Effector memory CD8-positive, alpha-beta T cell (primary cell): ENCODE measurements at regions not wholly inside any gene's neighbourhood (a gene's known extent, or its start where the extent isn't known, plus 50 kb on each side); places are given as distances from the start of the nearest gene placed in this dataset.

ENCODE experiments used
- ATAC-seq: fragments of 150-1000 bp; cut with Tn5 transposase; replicated peaks from 2 replicates; pipeline ENCODE4 v1.10.0; 2021; ENCODE audit warnings: mild to moderate bottlenecking, moderate library complexity
- DNase-seq, 3 experiments: peaks; one replicate each; pipeline ENCODE4 v3.0.0; 2021
- H3K27ac Mint-ChIP-seq, 2 donors: one replicate each; pipeline ENCODE4 v1.8.0; 2022; ENCODE audit warnings: mild to moderate bottlenecking in 2 of 2, mixed read lengths in 2 of 2, moderate library complexity in 2 of 2
- H3K27me3 Mint-ChIP-seq, 2 donors: one replicate each; pipeline ENCODE4 v1.8.0; 2022; ENCODE audit warnings: mixed read lengths in 2 of 2
- H3K36me3 Mint-ChIP-seq: one replicate; pipeline ENCODE4 v1.8.0; 2022; ENCODE audit warnings: mild to moderate bottlenecking, moderate library complexity, mixed read lengths; ENCODE audit not compliant: insufficient read depth
- H3K4me1 Mint-ChIP-seq, 2 donors: one replicate each; pipeline ENCODE4 v1.8.0; 2022; ENCODE audit warnings: low read depth in 2 of 2, mixed read lengths in 2 of 2
- H3K4me3 Mint-ChIP-seq, 2 donors: one replicate each; pipeline ENCODE4 v1.8.0; 2022; ENCODE audit warnings: mild to moderate bottlenecking in 2 of 2, mixed read lengths in 2 of 2, moderate library complexity in 2 of 2
- H3K9me3 Mint-ChIP-seq, 2 donors: one replicate each; pipeline ENCODE4 v1.8.0; 2022; ENCODE audit warnings: mixed read lengths in 2 of 2

DNA sequence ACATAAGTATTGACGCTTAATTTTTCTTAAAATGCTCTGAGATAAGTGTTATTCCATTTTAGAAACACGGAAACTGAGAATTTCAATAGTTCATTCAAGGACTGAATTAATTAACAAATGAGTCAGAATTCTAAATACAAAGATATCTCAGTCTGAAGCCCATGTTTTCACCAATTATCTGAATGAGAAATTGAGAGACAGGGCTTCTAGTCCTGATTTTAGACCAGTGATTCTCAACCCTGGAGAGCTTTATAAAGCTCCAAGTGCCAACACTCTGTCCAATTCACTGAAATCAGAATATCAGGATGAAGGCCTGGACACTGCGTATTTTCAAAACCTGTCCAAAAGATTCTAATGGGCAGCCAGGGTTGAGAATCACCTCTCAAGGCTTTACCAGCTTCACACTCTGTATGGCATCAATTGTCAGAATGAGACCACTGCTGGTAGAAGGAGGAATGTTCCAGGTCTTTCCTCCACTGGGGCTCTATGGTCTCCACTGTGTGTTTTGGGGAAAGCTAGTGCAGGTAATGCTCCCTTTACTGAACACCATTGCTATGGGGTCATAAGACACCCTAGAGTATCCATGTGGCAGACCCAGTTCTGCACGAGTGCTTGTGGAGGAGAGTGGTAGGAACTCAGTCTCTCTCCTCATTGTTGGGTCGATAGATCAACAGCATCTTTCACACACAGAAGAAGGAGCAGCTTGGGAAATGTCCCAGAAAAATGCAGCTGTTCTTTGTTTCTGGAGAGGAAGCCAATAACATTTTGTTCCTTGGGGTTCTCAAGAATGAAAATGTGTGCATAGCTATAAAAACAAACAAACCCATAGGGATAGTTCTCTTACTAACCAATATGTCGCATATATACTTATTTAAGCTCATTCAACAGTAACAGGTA lies 99.7 kb upstream of the OSMR start:
- Mint-ChIP-seq H3K27ac (no peak overlapping the region), H3K4me3 (no peak overlapping the region), H3K9me3 (peaks cover 0 to 2% of the 10 kb centered on the region in 2 donors), H3K4me1 (no peaks in the 10 kb centered on the region), H3K36me3 (peaks cover 3% of the 10 kb centered on the region), H3K27me3 (peaks cover 13 to 19% of the 10 kb centered on the region in 2 donors)
- ATAC-seq (no peak), DNase-seq (no peak)

DNA sequence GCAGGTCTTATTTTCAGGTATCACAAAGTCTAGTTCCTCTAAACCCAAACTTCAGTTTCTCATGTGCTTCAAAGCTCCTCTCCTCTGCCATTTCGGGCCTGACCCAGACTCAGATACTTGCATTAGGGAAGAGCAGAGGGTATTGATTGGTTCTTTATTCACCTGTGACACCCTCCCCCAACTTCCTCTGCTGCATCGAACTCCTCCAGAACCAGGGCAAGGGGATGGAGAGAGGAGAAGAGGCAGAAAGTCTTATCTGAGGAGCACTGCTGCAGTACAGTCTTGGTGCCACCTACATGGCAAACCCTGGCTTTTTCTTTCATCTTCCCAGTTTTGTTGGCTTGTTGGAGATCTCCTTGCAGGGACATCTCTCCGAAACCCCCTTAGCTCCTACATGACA lies 96.0 kb upstream of the OSMR start:
- Mint-ChIP-seq H3K27ac (no peak overlapping the region), H3K36me3 (peaks cover 3% of the 10 kb centered on the region), H3K4me1 (no peaks in the 10 kb centered on the region), H3K9me3 (no peaks in the 10 kb centered on the region), H3K27me3 (peaks cover 19 to 31% of the 10 kb centered on the region in 2 donors), H3K4me3 (no peak overlapping the region)
- ATAC-seq (no peak), DNase-seq (no peak)

DNA sequence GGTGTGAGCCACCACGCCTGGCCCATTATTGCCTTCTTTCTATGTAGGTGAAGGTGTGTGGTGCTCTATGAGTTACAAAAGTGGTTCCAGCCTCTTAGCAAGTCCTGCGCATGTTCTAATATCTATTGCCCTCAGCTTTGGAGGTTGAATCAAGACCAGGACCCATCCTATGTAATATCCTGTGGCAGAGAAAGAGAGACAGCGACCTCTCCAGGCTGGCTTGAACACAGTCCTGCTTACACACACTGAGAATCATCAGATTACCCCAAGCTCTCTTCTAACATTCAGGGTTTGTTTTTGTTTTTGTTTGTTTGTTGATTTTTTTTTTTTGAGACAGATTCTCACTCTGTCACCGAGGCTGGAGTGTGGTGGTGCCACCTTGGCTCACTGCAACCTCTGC lies 94.7 kb upstream of the OSMR start:
- DNase-seq (no peak), ATAC-seq (no peak)
- Mint-ChIP-seq H3K4me3 (no peak overlapping the region), H3K27ac (no peak overlapping the region), H3K4me1 (no peaks in the 10 kb centered on the region), H3K36me3 (peaks cover 3% of the 10 kb centered on the region), H3K9me3 (no peaks in the 10 kb centered on the region), H3K27me3 (peaks cover 29 to 43% of the 10 kb centered on the region in 2 donors)

DNA sequence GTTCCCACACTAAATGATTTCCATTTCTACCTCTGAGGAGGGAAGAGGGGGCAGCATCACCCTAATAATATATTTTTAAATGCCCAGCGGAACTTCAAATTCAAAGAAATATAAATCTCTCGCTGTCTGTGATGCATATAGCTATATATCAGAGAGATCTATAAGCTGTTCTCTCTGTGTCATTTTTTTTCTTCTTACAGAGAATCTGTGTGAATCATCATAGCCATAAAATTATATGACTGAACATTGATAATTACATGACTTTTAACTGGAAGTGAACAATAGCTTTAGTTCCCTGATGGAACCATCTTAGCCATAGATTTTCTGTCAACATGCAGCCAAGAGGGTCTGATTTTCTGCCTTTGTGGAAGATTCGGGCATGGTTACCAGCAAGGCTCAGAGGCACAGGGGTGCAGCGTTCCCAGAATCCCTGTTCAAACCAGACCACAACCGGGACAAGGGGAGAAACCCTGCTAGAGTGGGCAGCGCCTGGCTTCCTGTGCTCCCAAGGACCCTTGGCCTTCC lies 93.7 kb upstream of the OSMR start:
- no peak for ATAC-seq
- H3K27me3 Mint-ChIP-seq: peaks cover 25 to 46% of the 10 kb centered on the region in 2 donors
- peaks cover 3% of the 10 kb centered on the region for H3K36me3 Mint-ChIP-seq
- no peaks in the 10 kb centered on the region for H3K9me3 Mint-ChIP-seq
- no peak overlapping the region for H3K27ac Mint-ChIP-seq
- no peaks in the 10 kb centered on the region for H3K4me1 Mint-ChIP-seq
- no peak overlapping the region for H3K4me3 Mint-ChIP-seq
- DNase-seq: no peak

DNA sequence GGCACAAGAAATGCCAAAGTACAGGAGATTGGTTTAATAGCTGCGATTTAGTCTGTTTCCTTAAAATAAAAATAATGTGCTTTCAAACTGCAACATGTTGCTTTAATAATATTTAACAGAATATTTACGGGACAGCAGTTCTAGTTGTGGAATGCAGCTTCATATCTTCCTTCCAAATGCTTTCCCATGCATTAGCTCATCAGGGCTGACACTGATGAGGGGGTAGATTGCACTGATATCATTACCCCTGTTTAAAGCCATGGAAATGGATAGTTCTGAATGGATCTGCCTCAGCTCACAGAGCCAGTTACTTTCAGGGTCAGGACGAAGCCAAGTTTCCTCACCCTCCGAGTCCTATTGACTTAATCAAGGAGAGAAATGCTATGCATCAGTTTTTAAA lies 93.2 kb upstream of the OSMR start:
- Mint-ChIP-seq H3K36me3 (peaks cover 3% of the 10 kb centered on the region), H3K4me3 (no peak overlapping the region), H3K27ac (no peak overlapping the region), H3K4me1 (no peaks in the 10 kb centered on the region), H3K9me3 (no peaks in the 10 kb centered on the region), H3K27me3 (peaks cover 25 to 41% of the 10 kb centered on the region in 2 donors)
- ATAC-seq (no peak), DNase-seq (no peak)

DNA sequence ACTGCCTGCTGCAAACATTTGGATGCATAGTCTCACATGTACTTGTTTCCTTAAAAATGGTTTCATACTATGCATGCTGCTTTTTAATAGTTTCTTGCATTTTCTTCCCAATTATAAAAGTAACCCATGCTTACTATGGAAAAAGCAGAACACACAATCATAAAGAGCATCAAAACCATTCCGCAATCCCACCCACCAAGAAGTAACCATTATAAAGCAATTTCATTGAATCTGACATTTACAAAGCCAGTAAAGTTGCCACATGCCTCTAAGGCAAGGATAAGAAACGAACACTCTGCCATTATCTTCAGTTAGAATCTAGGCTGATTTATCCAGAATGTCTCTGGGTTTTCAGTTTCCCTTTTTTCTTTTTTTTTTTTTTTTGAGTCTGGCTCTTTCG lies 92.7 kb upstream of the OSMR start:
- Mint-ChIP-seq H3K36me3 (peaks cover 3% of the 10 kb centered on the region), H3K4me3 (no peak overlapping the region), H3K9me3 (no peaks in the 10 kb centered on the region), H3K27ac (no peak overlapping the region), H3K27me3 (peaks cover 25 to 36% of the 10 kb centered on the region in 2 donors), H3K4me1 (no peaks in the 10 kb centered on the region)
- ATAC-seq (no peak), DNase-seq (no peak)

DNA sequence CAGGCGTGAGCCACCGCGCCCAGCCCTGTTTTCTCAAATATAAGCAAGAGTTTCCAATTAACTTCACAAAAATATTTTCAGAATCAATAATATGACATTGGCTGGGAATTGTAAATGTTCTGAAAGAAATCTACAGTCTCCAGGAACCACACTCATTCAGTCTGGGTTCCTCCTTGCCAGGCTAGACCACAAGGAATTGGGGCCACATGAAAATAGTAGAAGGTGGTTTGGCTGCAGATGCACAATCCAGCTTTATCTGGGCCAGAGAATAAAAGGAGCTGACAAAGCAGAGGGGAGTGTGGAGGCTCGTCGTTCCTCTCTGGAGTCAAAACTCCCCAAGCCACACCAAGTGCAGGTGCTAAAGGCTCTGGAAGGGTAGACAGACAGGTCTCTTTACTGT lies 92.0 kb upstream of the OSMR start:
- DNase-seq (no peak), ATAC-seq (no peak)
- H3K27ac Mint-ChIP-seq: no peak overlapping the region
- peaks cover 25 to 29% of the 10 kb centered on the region in 2 donors for H3K27me3 Mint-ChIP-seq
- H3K4me1 Mint-ChIP-seq: no peaks in the 10 kb centered on the region
- no peak overlapping the region for H3K4me3 Mint-ChIP-seq
- H3K36me3 Mint-ChIP-seq: peaks cover 3% of the 10 kb centered on the region
- H3K9me3 Mint-ChIP-seq: no peaks in the 10 kb centered on the region

DNA sequence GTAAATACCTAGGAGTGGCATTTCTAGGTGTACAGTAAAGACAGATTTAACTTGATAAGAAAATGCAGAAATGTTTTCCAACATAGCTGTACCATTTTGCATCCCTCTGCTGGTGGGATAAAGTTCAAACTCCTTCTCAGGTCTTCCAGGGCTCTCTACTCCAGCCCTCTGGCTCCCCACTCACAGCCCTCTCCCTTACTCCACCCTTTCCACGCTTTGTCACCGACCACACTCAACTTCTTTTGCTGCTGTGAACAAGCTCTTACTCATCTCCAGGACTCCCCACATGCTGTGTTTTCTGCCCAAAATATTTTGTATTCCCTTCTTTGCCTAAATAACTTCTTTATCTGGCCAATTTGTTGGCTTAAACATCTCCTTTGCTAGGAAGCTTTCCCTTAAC lies 90.6 kb upstream of the OSMR start:
- no peaks in the 10 kb centered on the region for H3K4me1 Mint-ChIP-seq
- H3K4me3 Mint-ChIP-seq: no peak overlapping the region
- DNase-seq (no peak), ATAC-seq (no peak)
- peaks cover 29 to 41% of the 10 kb centered on the region in 2 donors for H3K27me3 Mint-ChIP-seq
- H3K9me3 Mint-ChIP-seq: no peaks in the 10 kb centered on the region
- H3K27ac Mint-ChIP-seq: no peak overlapping the region
- H3K36me3 Mint-ChIP-seq: no peaks in the 10 kb centered on the region

DNA sequence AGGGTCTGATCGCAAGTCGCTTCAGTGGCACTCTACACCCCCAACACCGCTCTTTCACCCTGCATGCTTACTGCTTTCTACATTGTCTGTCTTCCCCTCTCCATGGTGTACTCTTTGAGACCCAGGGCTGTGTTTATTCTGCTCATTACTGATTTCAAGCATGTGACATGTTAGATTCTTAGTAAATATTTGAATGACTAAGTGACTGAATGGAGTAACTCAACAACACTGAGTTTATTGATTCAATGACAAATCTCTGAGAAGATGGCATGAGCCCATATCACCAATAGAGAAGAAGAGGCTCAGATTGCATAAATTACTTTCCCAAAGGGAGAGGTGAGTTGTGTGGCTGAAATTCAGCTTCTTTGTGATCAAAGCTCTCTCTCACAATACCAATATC lies 89.7 kb upstream of the OSMR start:
- Mint-ChIP-seq H3K27me3 (peaks cover 38 to 41% of the 10 kb centered on the region in 2 donors), H3K4me1 (no peaks in the 10 kb centered on the region), H3K4me3 (no peak overlapping the region), H3K9me3 (no peaks in the 10 kb centered on the region), H3K36me3 (no peaks in the 10 kb centered on the region), H3K27ac (no peak overlapping the region)
- DNase-seq: no peak
- no peak for ATAC-seq

DNA sequence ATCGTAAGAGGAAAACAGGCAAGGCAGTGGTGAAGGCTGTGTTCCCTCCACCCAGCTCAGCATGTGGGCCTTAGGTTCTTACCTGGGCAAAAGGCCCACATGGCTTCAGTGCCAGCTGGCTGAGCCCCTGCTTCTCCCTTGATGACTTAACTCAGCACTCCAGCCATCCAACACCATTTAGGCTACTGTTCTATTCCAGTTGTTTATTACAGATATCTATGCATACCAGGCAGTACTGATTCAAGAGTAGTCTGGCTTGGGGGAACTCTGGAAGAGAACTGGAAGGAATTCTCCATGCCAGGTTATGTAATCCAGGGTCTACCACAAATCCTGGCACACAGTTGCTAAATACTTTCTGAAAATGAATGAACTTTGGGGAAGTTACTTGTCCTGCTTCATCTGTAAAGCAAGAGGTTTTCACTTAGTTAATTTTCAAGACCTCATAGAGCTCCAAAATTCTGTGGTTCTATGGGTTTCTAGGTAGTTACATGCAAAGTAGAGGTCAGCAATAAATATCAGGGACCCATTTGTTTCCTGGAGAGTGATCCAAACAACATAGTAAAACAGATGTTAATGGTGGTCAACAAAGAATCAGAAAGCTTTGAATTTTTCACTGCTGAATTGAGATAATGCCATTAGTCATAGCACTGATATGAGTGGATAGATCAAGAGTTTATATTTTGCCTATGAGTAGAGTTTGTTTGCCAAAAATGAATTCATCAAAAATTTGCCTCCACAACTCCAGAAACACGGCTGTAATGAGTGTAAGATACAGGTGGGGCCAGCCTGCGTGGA lies 88.2 kb upstream of the OSMR start:
- H3K36me3 Mint-ChIP-seq: no peaks in the 10 kb centered on the region
- H3K27me3 Mint-ChIP-seq: peaks cover 38 to 41% of the 10 kb centered on the region in 2 donors
- no peak for ATAC-seq
- no peak overlapping the region for H3K27ac Mint-ChIP-seq
- H3K4me1 Mint-ChIP-seq: no peaks in the 10 kb centered on the region
- DNase-seq: no peak
- H3K9me3 Mint-ChIP-seq: no peaks in the 10 kb centered on the region
- H3K4me3 Mint-ChIP-seq: no peak overlapping the region

DNA sequence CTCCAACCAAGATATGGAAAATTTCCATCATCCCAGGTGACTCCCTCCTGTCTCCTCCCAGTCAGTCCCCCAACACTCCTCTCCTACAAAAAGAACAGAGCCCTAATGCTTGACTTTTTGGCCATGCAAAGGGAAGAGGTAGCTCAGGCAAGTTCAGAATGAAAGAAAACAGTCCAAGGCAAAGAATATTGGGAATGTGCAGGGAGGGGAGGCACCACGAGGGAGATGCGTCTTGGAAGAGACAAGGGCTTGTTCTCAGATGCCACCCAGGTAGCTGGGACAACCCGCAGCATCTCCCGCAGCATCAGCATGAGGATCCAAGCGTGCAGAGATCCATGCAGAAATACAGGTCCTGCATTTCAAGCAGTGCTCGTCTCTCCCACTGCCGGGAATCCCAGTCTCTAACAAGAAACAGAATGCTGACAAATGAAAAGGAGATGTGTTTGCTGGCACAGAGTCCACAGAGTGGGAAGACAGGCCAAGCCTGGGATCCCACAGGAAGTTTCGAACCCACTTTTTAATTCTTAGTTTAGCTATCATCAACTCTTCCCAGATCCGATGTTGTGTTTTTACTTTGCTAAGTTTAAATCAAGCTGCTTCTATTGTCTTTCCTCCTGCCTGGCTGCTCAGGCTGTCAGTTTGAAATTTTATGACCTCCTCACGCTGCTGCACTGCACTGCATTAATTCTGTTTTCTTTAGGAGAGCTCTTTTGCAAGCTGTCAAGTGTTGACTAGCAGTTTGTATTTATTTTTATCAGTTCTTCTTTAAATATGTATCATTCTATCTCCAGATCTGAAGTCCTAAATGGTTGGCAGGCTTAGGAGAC lies 86.8 kb upstream of the OSMR start:
- Mint-ChIP-seq H3K27ac (no peak overlapping the region), H3K36me3 (no peaks in the 10 kb centered on the region), H3K4me3 (no peak overlapping the region), H3K9me3 (no peaks in the 10 kb centered on the region), H3K4me1 (no peaks in the 10 kb centered on the region), H3K27me3 (peaks cover 48 to 50% of the 10 kb centered on the region in 2 donors)
- no peak for DNase-seq
- ATAC-seq: no peak

DNA sequence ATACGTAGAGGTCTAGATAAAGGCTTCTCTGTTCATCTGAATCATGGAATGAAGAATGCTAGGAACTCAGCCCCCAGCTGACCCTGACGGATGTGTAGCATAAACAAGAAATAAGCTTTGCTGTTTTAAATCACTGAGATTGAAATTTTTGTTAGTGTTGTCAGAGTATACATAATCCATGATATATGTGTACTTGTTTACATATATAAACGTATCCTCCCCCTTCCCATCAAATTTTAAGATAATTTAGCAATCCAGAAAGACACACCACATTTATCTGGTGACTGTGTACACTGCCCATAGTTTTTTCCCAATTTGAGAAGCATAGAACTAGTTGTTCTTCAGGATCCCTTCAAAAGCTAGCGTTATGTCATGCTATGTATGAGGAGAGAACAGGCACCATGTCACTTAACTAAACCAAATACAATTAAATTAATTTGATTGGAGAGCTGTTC lies 80.8 kb upstream of the OSMR start:
- H3K9me3 Mint-ChIP-seq: peaks cover 0 to 3% of the 10 kb centered on the region in 2 donors
- no peak overlapping the region for H3K4me3 Mint-ChIP-seq
- ATAC-seq (no peak), DNase-seq (no peak)
- no peaks in the 10 kb centered on the region for H3K4me1 Mint-ChIP-seq
- H3K36me3 Mint-ChIP-seq: no peaks in the 10 kb centered on the region
- peaks cover 25 to 41% of the 10 kb centered on the region in 2 donors for H3K27me3 Mint-ChIP-seq
- no peak overlapping the region for H3K27ac Mint-ChIP-seq

DNA sequence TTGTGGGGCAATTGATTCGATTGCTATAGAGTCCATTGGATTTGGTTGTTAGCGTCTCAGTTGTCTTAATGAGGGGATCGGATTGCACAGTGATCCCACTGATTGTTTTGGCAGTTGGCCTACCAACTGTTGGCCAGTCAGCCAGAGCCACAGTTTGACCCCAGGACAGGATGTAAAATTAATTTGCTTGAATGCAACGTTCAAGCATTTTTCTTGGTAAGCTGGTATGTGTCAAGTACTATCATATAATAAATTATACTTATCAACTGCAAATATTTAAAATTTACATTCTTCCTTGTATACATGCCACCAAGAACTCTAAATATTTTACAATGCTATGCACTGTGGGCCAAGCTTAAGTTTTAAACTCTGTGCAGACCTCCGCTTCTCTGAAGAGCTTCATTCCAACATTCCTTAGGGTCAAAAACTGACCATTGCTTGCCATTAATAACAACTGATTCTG lies 80.4 kb upstream of the OSMR start:
- ATAC-seq (no peak), DNase-seq (no peak)
- Mint-ChIP-seq H3K27ac (no peak overlapping the region), H3K9me3 (peaks cover 0 to 3% of the 10 kb centered on the region in 2 donors), H3K27me3 (peaks cover 21 to 39% of the 10 kb centered on the region in 2 donors), H3K4me1 (no peaks in the 10 kb centered on the region), H3K4me3 (no peak overlapping the region), H3K36me3 (no peaks in the 10 kb centered on the region)
